Activated gamma-delta T cell treated with anti-CD3 and anti-CD28 coated beads, Interleukin-2, amount 50 U/mL, for 16 hours (primary cell): ENCODE measurements at regions not wholly inside any gene's neighbourhood (a gene's known extent, or its start where the extent isn't known, plus 50 kb on each side); places are given as distances from the start of the nearest gene placed in this dataset.
"Not testable (repeated sequence)": the region's sequence is repeated elsewhere in the genome, so short reads cannot be mapped to it uniquely, and the experiment has no call there.

Experiments
- DNase-seq: peaks from one replicate; pipeline ENCODE4 v3.0.0-alpha.2; 2020; ENCODE audit warnings: low read depth

GRCh38 chr11:109677876-109678275, 255.9 kb downstream of the C11orf87 start:
- DNase-seq = no peak

- no peak for DNase-seq
These were observed 258.1 kb downstream of the C11orf87 start for GRCh38 chr11:109680127-109680526.

- not testable (repeated sequence) for DNase-seq
These were observed 260.8 kb downstream of the C11orf87 start for GRCh38 chr11:109682788-109683187.

- DNase-seq = no peak
These were observed 273.7 kb downstream of the C11orf87 start for GRCh38 chr11:109695696-109696095.

- no peak for DNase-seq
These were observed 274.4 kb downstream of the C11orf87 start for GRCh38 chr11:109696191-109696897.

- no peak for DNase-seq
These were observed 275.3 kb downstream of the C11orf87 start for GRCh38 chr11:109697140-109697843.

- DNase-seq = no peak
These were observed 276.2 kb downstream of the C11orf87 start for GRCh38 chr11:109698237-109698636.

GRCh38 chr11:109704432-109704831, 282.4 kb downstream of the C11orf87 start:
- no peak for DNase-seq

- DNase-seq = no peak
These were observed 285.0 kb downstream of the C11orf87 start for GRCh38 chr11:109706945-109707344.

- no peak for DNase-seq
These were observed 285.4 kb downstream of the C11orf87 start for GRCh38 chr11:109707411-109707810.

GRCh38 chr11:109708184-109708583, 286.2 kb downstream of the C11orf87 start:
- DNase-seq = no peak

GRCh38 chr11:109714444-109714843, 292.5 kb downstream of the C11orf87 start:
- DNase-seq = not testable (repeated sequence)

GRCh38 chr11:109715424-109715823, 293.4 kb downstream of the C11orf87 start:
- DNase-seq = not testable (repeated sequence)

GRCh38 chr11:109726061-109726460, 304.1 kb downstream of the C11orf87 start:
- DNase-seq = no peak

- no peak for DNase-seq
These were observed 306.1 kb downstream of the C11orf87 start for GRCh38 chr11:109728056-109728455.

GRCh38 chr11:109729761-109730160, 307.8 kb downstream of the C11orf87 start:
- no peak for DNase-seq

- no peak for DNase-seq
These were observed 308.7 kb downstream of the C11orf87 start for GRCh38 chr11:109730669-109731068.

GRCh38 chr11:109731451-109731850, 309.5 kb downstream of the C11orf87 start:
- DNase-seq = no peak

- DNase-seq = no peak
These were observed 311.3 kb downstream of the C11orf87 start for GRCh38 chr11:109733245-109733644.

- no peak for DNase-seq
These were observed 312.6 kb downstream of the C11orf87 start for GRCh38 chr11:109734566-109734965.

GRCh38 chr11:109735128-109735527, 313.1 kb downstream of the C11orf87 start:
- DNase-seq = no peak

GRCh38 chr11:109739379-109739778, 317.4 kb downstream of the C11orf87 start:
- no peak for DNase-seq

GRCh38 chr11:109745996-109746625, 324.1 kb downstream of the C11orf87 start:
- no peak for DNase-seq
